HEK293 (cell line): ENCODE measurements at regions not wholly inside any gene's neighbourhood (a gene's known extent, or its start where the extent isn't known, plus 50 kb on each side); places are given as distances from the start of the nearest gene placed in this dataset.

Experiments used
- CTCF ChIA-PET: fragments of 350-600 bp; formaldehyde crosslinking; extraction: SDS; loops from one replicate; lab custom pipeline; 2021; ENCODE audit warnings: antibody characterized with exemption; lab: Yijun Ruan, JAX
- POLR2A ChIA-PET: fragments of 300-600 bp; formaldehyde crosslinking; extraction: SDS; loops from one replicate; lab custom pipeline; 2020; ENCODE audit warnings: antibody characterized with exemption, inconsistent platforms; lab: Yijun Ruan, JAX
- H3K27ac ChIP-seq: fragments of 200-500 bp; sonication (Bioruptor generic); 2 replicates; pipeline ENCODE4 v1.5.1; 2014; ENCODE audit warnings: low read depth, low read length, control low read depth, inconsistent platforms; ENCODE audit errors: extremely low read depth
- H3K36me3 ChIP-seq, 2 experiments: fragments of 200-500 bp in 1 of 2; sonication (Bioruptor generic) in 1 of 2; 1 replicate in 1 of 2; 2 replicates in 1 of 2; pipeline ENCODE4 v1.5.1; 2014 to 2017; ENCODE audit warnings: inconsistent platforms in 2 of 2, low read length in 2 of 2; ENCODE audit not compliant: control insufficient read depth in 2 of 2, insufficient read depth in 1 of 2
- H3K4me1 ChIP-seq: fragments of 200-500 bp; sonication (Bioruptor generic); 2 replicates; pipeline ENCODE4 v1.5.1; 2014; ENCODE audit warnings: mild to moderate bottlenecking, low read length, inconsistent platforms; ENCODE audit not compliant: control insufficient read depth, insufficient read depth
- H3K4me3 ChIP-seq: 2 replicates; pipeline ENCODE4 v1.5.1; 2011; ENCODE audit warnings: low read depth, mild to moderate bottlenecking, control low read depth, low read length, moderate library complexity
- H3K9me3 ChIP-seq: fragments of 200-500 bp; sonication (Bioruptor generic); 2 replicates; pipeline ENCODE4 v1.5.1; 2014; ENCODE audit warnings: low read depth, low read length, inconsistent platforms; ENCODE audit not compliant: control insufficient read depth, insufficient read depth
- GFI1B ChIP-seq: fragments of 450-650 bp; formaldehyde crosslinking; IDR thresholded peaks from 2 replicates; pipeline ENCODE4 v1.5.1; 2016; ENCODE audit warnings: missing biosample characterization, missing genetic modification characterization
- GLI2 ChIP-seq: fragments of 450-650 bp; formaldehyde crosslinking; IDR thresholded peaks from 2 replicates; pipeline ENCODE4; 2017; ENCODE audit warnings: missing biosample characterization, missing genetic modification characterization, low read depth, borderline replicate concordance
- GLI4 ChIP-seq: fragments of 450-650 bp; formaldehyde crosslinking; IDR thresholded peaks from 2 replicates; pipeline ENCODE4 v1.5.1; 2016; ENCODE audit warnings: missing biosample characterization, missing genetic modification characterization
- IKZF3 ChIP-seq: fragments of 450-650 bp; IDR thresholded peaks from 2 replicates; pipeline ENCODE4 v1.5.0; 2018; ENCODE audit warnings: missing biosample characterization, mild to moderate bottlenecking, missing genetic modification characterization, moderate library complexity
- KLF9 ChIP-seq: fragments of 450-650 bp; formaldehyde crosslinking; IDR thresholded peaks from 2 replicates; pipeline ENCODE4 v1.5.1; 2016; ENCODE audit warnings: missing biosample characterization, missing genetic modification characterization, low read depth
- REPIN1 ChIP-seq: fragments of 450-650 bp; formaldehyde crosslinking; IDR thresholded peaks from 2 replicates; pipeline ENCODE4 v1.5.1; 2017; ENCODE audit warnings: missing biosample characterization, missing genetic modification characterization, low read depth
- SALL2 ChIP-seq: fragments of 450-650 bp; formaldehyde crosslinking; IDR thresholded peaks from 2 replicates; pipeline ENCODE4 v1.5.0; 2017; ENCODE audit warnings: missing biosample characterization, mild to moderate bottlenecking, missing genetic modification characterization, borderline replicate concordance
- SCRT1 ChIP-seq: fragments of 450-650 bp; formaldehyde crosslinking; IDR thresholded peaks from 2 replicates; pipeline ENCODE4 v1.5.1; 2016; ENCODE audit warnings: missing biosample characterization, missing genetic modification characterization, borderline replicate concordance
- SP2 ChIP-seq: fragments of 450-650 bp; formaldehyde crosslinking; IDR thresholded peaks from 2 replicates; pipeline ENCODE4 v1.5.1; 2016; ENCODE audit warnings: missing biosample characterization, missing genetic modification characterization
- ZBTB7A ChIP-seq: fragments of 450-650 bp; formaldehyde crosslinking; IDR thresholded peaks from 2 replicates; pipeline ENCODE4 v1.5.1; 2016; ENCODE audit warnings: low read depth, missing biosample characterization, missing genetic modification characterization
- ZNF211 ChIP-seq: fragments of 450-650 bp; formaldehyde crosslinking; IDR thresholded peaks from 2 replicates; pipeline ENCODE4 v1.5.1; 2016; ENCODE audit warnings: low read depth, missing biosample characterization, missing genetic modification characterization
- ZNF24 ChIP-seq: fragments of 450-650 bp; formaldehyde crosslinking; IDR thresholded peaks from 2 replicates; pipeline ENCODE4 v1.5.1; 2016; ENCODE audit warnings: missing biosample characterization, missing genetic modification characterization
- ZNF404 ChIP-seq: fragments of 450-650 bp; formaldehyde crosslinking; IDR thresholded peaks from 2 replicates; pipeline ENCODE4 v1.5.1; 2017; ENCODE audit warnings: missing biosample characterization, missing genetic modification characterization
- ZNF501 ChIP-seq: fragments of 450-650 bp; formaldehyde crosslinking; IDR thresholded peaks from 2 replicates; pipeline ENCODE4 v1.5.1; 2016; ENCODE audit warnings: missing biosample characterization, missing genetic modification characterization
- ZNF510 ChIP-seq: fragments of 450-650 bp; formaldehyde crosslinking; IDR thresholded peaks from 2 replicates; pipeline ENCODE4 v1.5.1; 2018; ENCODE audit warnings: mild to moderate bottlenecking, missing genetic modification characterization, missing biosample characterization; ENCODE audit not compliant: insufficient replicate concordance
- ZNF544 ChIP-seq: fragments of 450-650 bp; formaldehyde crosslinking; IDR thresholded peaks from 2 replicates; pipeline ENCODE4 v1.5.0; 2017; ENCODE audit warnings: missing biosample characterization, missing genetic modification characterization
- ZNF596 ChIP-seq: fragments of 450-650 bp; IDR thresholded peaks from 2 replicates; pipeline ENCODE4 v1.5.0; 2018; ENCODE audit warnings: missing biosample characterization, mild to moderate bottlenecking, missing genetic modification characterization, moderate library complexity
- ZNF624 ChIP-seq: fragments of 450-650 bp; formaldehyde crosslinking; IDR thresholded peaks from 2 replicates; pipeline ENCODE4 v1.5.1; 2017; ENCODE audit warnings: missing biosample characterization, missing genetic modification characterization
- ZNF677 ChIP-seq: fragments of 450-650 bp; IDR thresholded peaks from 2 replicates; pipeline ENCODE4 v1.5.0; 2018; ENCODE audit warnings: missing biosample characterization, mild to moderate bottlenecking, missing genetic modification characterization, moderate library complexity
- TF ChIP-seq, protein P1 (sequence below): fragments of 450-650 bp; formaldehyde crosslinking; IDR thresholded peaks from 2 replicates; pipeline ENCODE4 v1.5.1; 2016; ENCODE audit warnings: missing biosample characterization, missing genetic modification characterization
- TF ChIP-seq, protein P2 (sequence below): fragments of 450-650 bp; formaldehyde crosslinking; IDR thresholded peaks from 2 replicates; pipeline ENCODE4 v1.5.1; 2016; ENCODE audit warnings: missing biosample characterization, missing genetic modification characterization
- TF ChIP-seq, protein P3 (sequence below): fragments of 450-650 bp; IDR thresholded peaks from 2 replicates; pipeline ENCODE4 v1.5.1; 2018; ENCODE audit warnings: missing biosample characterization, missing genetic modification characterization
- TF ChIP-seq, protein P4 (sequence below): fragments of 450-650 bp; formaldehyde crosslinking; IDR thresholded peaks from 2 replicates; pipeline ENCODE4 v1.5.1; 2016; ENCODE audit warnings: missing biosample characterization, missing genetic modification characterization
- TF ChIP-seq, protein P5 (sequence below): fragments of 450-650 bp; formaldehyde crosslinking; IDR thresholded peaks from 2 replicates; pipeline ENCODE4 v1.5.1; 2017; ENCODE audit warnings: missing biosample characterization, missing genetic modification characterization
- TF ChIP-seq, protein P6 (sequence below): fragments of 450-650 bp; formaldehyde crosslinking; IDR thresholded peaks from 2 replicates; pipeline ENCODE4 v1.5.1; 2016; ENCODE audit warnings: missing biosample characterization, missing genetic modification characterization, low read depth

DNA sequence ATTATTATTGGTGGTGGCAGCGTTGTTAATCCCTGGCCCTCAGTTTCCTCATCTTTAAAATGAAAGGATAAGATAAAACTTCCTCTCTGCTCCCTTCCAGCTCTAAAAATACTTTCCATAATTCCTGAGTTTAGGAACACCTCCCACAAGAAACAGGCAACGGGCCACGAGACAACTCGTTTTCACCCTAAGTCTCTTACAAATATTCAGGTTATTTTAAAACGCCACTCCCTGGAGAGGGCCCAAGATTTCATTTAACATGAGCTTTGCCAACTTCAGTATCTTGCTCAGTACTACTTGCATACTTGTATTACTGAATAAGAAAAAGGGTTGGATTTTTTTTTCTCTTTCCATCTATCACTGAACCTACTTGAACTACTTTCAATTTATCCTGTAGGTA, 611.1 kb upstream of the FANCL start:
- H3K4me1 ChIP-seq: no peaks in the 10 kb centered on the region
- CTCF ChIA-PET: interaction anchor here (1.2 kb wide), 1 partner anchor 19 kb away, joined by 4 read pairs; no protein-coding TSS in a partner anchor
- H3K36me3 ChIP-seq: no peaks in the 10 kb centered on the region
- POLR2A ChIA-PET: no interaction called here
- TF ChIP-seq ZNF677 (tag by site-specific recombination) (no peak), SCRT1 (no peak), ZNF501 (tag by site-specific recombination) (no peak), ZNF510 (tag by site-specific recombination) (no peak), ZNF596 (tag by site-specific recombination) (no peak), ZNF404 (no peak), ZBTB7A (tag by site-specific recombination) (no peak), KLF9 (no peak), ZNF211 (tag by site-specific recombination) (no peak), ZNF544 (tag by site-specific recombination) (no peak)
- TF ChIP-seq, protein P1, sequence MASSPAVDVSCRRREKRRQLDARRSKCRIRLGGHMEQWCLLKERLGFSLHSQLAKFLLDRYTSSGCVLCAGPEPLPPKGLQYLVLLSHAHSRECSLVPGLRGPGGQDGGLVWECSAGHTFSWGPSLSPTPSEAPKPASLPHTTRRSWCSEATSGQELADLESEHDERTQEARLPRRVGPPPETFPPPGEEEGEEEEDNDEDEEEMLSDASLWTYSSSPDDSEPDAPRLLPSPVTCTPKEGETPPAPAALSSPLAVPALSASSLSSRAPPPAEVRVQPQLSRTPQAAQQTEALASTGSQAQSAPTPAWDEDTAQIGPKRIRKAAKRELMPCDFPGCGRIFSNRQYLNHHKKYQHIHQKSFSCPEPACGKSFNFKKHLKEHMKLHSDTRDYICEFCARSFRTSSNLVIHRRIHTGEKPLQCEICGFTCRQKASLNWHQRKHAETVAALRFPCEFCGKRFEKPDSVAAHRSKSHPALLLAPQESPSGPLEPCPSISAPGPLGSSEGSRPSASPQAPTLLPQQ: no peak
- TF ChIP-seq, protein P2, sequence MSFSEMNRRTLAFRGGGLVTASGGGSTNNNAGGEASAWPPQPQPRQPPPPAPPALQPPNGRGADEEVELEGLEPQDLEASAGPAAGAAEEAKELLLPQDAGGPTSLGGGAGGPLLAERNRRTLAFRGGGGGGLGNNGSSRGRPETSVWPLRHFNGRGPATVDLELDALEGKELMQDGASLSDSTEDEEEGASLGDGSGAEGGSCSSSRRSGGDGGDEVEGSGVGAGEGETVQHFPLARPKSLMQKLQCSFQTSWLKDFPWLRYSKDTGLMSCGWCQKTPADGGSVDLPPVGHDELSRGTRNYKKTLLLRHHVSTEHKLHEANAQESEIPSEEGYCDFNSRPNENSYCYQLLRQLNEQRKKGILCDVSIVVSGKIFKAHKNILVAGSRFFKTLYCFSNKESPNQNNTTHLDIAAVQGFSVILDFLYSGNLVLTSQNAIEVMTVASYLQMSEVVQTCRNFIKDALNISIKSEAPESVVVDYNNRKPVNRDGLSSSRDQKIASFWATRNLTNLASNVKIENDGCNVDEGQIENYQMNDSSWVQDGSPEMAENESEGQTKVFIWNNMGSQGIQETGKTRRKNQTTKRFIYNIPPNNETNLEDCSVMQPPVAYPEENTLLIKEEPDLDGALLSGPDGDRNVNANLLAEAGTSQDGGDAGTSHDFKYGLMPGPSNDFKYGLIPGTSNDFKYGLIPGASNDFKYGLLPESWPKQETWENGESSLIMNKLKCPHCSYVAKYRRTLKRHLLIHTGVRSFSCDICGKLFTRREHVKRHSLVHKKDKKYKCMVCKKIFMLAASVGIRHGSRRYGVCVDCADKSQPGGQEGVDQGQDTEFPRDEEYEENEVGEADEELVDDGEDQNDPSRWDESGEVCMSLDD (tag by site-specific recombination): no peak
- TF ChIP-seq, protein P3, sequence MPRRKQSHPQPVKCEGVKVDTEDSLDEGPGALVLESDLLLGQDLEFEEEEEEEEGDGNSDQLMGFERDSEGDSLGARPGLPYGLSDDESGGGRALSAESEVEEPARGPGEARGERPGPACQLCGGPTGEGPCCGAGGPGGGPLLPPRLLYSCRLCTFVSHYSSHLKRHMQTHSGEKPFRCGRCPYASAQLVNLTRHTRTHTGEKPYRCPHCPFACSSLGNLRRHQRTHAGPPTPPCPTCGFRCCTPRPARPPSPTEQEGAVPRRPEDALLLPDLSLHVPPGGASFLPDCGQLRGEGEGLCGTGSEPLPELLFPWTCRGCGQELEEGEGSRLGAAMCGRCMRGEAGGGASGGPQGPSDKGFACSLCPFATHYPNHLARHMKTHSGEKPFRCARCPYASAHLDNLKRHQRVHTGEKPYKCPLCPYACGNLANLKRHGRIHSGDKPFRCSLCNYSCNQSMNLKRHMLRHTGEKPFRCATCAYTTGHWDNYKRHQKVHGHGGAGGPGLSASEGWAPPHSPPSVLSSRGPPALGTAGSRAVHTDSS (tag by site-specific recombination): no peak
- H3K9me3 ChIP-seq: no peaks in the 10 kb centered on the region
- H3K27ac ChIP-seq: no peak overlapping the region
- H3K4me3 ChIP-seq: no peak overlapping the region

DNA sequence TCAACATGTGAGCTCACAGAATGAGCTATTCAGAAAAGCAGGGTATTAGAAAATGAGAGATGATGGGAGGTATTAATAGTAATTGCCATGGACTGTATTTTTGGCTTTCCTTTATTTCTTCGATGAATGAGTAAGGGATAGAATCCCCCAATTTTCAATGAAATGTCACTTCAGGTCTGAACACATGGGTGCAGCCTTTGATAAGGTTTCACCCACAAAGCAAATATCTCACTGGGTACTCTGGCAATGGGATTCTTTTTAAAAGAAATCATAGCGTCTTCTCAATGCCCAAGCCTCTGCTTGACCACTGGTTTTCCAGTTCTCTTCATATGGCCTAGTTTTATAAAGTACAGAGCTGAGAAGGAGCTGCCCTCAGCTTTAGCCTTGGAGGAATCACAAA, 610.5 kb upstream of the FANCL start:
- no peaks in the 10 kb centered on the region for H3K4me1 ChIP-seq
- no peak overlapping the region for H3K27ac ChIP-seq
- H3K4me3 ChIP-seq: no peak overlapping the region
- no peaks in the 10 kb centered on the region for H3K9me3 ChIP-seq
- ChIA-PET POLR2A (no interaction called here), CTCF (interaction anchor here (0.7 to 1.2 kb wide), 2 partner anchors 19 to 610 kb away, joined by 3 to 4 read pairs; no protein-coding TSS in a partner anchor)
- no peaks in the 10 kb centered on the region for H3K36me3 ChIP-seq
- TF ChIP-seq SALL2 (tag by site-specific recombination) (no peak), ZNF624 (no peak), SP2 (tag by site-specific recombination) (no peak), GLI4 (tag by site-specific recombination) (no peak), GLI2 (no peak), REPIN1 (tag by site-specific recombination) (no peak), IKZF3 (tag by site-specific recombination) (no peak), ZNF544 (tag by site-specific recombination) (no peak), GFI1B (tag by site-specific recombination) (no peak), ZNF24 (tag by site-specific recombination) (no peak)
- TF ChIP-seq, protein P4, sequence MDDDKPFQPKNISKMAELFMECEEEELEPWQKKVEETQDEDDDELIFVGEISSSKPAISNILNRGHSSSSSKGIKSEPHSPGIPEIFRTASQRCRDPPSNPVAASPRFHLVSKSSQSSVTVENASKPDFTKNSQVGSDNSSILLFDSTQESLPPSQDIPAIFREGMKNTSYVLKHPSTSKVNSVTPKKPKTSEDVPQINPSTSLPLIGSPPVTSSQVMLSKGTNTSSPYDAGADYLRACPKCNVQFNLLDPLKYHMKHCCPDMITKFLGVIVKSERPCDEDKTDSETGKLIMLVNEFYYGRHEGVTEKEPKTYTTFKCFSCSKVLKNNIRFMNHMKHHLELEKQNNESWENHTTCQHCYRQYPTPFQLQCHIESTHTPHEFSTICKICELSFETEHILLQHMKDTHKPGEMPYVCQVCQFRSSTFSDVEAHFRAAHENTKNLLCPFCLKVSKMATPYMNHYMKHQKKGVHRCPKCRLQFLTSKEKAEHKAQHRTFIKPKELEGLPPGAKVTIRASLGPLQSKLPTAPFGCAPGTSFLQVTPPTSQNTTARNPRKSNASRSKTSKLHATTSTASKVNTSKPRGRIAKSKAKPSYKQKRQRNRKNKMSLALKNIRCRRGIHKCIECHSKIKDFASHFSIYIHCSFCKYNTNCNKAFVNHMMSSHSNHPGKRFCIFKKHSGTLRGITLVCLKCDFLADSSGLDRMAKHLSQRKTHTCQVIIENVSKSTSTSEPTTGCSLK (tag by site-specific recombination): no peak
- TF ChIP-seq, protein P5, sequence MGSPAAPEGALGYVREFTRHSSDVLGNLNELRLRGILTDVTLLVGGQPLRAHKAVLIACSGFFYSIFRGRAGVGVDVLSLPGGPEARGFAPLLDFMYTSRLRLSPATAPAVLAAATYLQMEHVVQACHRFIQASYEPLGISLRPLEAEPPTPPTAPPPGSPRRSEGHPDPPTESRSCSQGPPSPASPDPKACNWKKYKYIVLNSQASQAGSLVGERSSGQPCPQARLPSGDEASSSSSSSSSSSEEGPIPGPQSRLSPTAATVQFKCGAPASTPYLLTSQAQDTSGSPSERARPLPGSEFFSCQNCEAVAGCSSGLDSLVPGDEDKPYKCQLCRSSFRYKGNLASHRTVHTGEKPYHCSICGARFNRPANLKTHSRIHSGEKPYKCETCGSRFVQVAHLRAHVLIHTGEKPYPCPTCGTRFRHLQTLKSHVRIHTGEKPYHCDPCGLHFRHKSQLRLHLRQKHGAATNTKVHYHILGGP: no peak
- TF ChIP-seq, protein P6, sequence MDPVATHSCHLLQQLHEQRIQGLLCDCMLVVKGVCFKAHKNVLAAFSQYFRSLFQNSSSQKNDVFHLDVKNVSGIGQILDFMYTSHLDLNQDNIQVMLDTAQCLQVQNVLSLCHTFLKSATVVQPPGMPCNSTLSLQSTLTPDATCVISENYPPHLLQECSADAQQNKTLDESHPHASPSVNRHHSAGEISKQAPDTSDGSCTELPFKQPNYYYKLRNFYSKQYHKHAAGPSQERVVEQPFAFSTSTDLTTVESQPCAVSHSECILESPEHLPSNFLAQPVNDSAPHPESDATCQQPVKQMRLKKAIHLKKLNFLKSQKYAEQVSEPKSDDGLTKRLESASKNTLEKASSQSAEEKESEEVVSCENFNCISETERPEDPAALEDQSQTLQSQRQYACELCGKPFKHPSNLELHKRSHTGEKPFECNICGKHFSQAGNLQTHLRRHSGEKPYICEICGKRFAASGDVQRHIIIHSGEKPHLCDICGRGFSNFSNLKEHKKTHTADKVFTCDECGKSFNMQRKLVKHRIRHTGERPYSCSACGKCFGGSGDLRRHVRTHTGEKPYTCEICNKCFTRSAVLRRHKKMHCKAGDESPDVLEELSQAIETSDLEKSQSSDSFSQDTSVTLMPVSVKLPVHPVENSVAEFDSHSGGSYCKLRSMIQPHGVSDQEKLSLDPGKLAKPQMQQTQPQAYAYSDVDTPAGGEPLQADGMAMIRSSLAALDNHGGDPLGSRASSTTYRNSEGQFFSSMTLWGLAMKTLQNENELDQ: no peak
